ENCODE measurements at regions not wholly inside any gene's neighbourhood (a gene's known extent, or its start where the extent isn't known, plus 50 kb on each side); places are given as distances from the start of the nearest gene placed in this dataset.

GRCh38 chrX:34880656-34881055 lies 61.9 kb upstream of the FAM47B start:
- TF ChIP-seq CTCF (IDR thresholded peaks at IDR 0.05) = no peak
- TF ChIP-seq POLR2A (IDR thresholded peaks at IDR 0.05) = no peak

All from tibial nerve (tissue), 3 donors.